GM12864 (cell line): ENCODE measurements at regions not wholly inside any gene's neighbourhood (a gene's known extent, or its start where the extent isn't known, plus 50 kb on each side); places are given as distances from the start of the nearest gene placed in this dataset.

Source experiments
- DNase-seq: peaks from one replicate; pipeline ENCODE4 v3.0.0-alpha.2; 2011; ENCODE audit warnings: low read depth
- H3K4me3 ChIP-seq: 2 replicates; pipeline ENCODE4 v1.5.1; 2011; ENCODE audit warnings: mild to moderate bottlenecking, low read depth, low read length, control low read depth
- CTCF ChIP-seq: IDR thresholded peaks from 2 replicates; pipeline ENCODE4 v1.5.1; 2011; ENCODE audit warnings: low read depth, mild to moderate bottlenecking, moderate library complexity, low read length, control low read depth, inconsistent platforms; ENCODE audit errors: missing control alignments

- H3K4me3 ChIP-seq: no peak overlapping the region
- DNase-seq: no peak
- TF ChIP-seq CTCF: no peak
Measured at GRCh38 chr10:32131388-32131787, 75.2 kb upstream of the KIF5B start.

- TF ChIP-seq CTCF: no peak
- DNase-seq: no peak
- H3K4me3 ChIP-seq: no peak overlapping the region
Measured at GRCh38 chr10:32130788-32131187, 74.6 kb upstream of the KIF5B start.

- TF ChIP-seq CTCF: no peak
- no peak for DNase-seq
- no peak overlapping the region for H3K4me3 ChIP-seq
Measured at GRCh38 chr10:32125023-32125422, 68.8 kb upstream of the KIF5B start.

GRCh38 chr10:32123021-32123420, 66.8 kb upstream of the KIF5B start:
- no peak for TF ChIP-seq CTCF
- no peak overlapping the region for H3K4me3 ChIP-seq

GRCh38 chr10:32121648-32122047, 65.4 kb upstream of the KIF5B start:
- no peak overlapping the region for H3K4me3 ChIP-seq
- DNase-seq: no peak
- TF ChIP-seq CTCF: no peak

More at GRCh38 chr10:32123021-32123420, 66.8 kb upstream of the KIF5B start:
- no peak for DNase-seq

GRCh38 chr10:32120147-32120546, 63.9 kb upstream of the KIF5B start:
- no peak for DNase-seq
- no peak overlapping the region for H3K4me3 ChIP-seq
- TF ChIP-seq CTCF: no peak

GRCh38 chr10:32114508-32114907, 58.3 kb upstream of the KIF5B start:
- no peak for DNase-seq
- no peak overlapping the region for H3K4me3 ChIP-seq
- no peak for TF ChIP-seq CTCF
